ENCODE measurements at regions not wholly inside any gene's neighbourhood (a gene's known extent, or its start where the extent isn't known, plus 50 kb on each side); places are given as distances from the start of the nearest gene placed in this dataset.

- TF ChIP-seq POLR2A (IDR thresholded peaks at IDR 0.05) = no peak
- TF ChIP-seq POLR2AphosphoS5 (IDR thresholded peaks at IDR 0.05) = no peak
- TF ChIP-seq, protein P1, sequence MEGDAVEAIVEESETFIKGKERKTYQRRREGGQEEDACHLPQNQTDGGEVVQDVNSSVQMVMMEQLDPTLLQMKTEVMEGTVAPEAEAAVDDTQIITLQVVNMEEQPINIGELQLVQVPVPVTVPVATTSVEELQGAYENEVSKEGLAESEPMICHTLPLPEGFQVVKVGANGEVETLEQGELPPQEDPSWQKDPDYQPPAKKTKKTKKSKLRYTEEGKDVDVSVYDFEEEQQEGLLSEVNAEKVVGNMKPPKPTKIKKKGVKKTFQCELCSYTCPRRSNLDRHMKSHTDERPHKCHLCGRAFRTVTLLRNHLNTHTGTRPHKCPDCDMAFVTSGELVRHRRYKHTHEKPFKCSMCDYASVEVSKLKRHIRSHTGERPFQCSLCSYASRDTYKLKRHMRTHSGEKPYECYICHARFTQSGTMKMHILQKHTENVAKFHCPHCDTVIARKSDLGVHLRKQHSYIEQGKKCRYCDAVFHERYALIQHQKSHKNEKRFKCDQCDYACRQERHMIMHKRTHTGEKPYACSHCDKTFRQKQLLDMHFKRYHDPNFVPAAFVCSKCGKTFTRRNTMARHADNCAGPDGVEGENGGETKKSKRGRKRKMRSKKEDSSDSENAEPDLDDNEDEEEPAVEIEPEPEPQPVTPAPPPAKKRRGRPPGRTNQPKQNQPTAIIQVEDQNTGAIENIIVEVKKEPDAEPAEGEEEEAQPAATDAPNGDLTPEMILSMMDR (IDR thresholded peaks at IDR 0.05) = no peak
Measured at GRCh38 chr14:98114946-98115345, 1157.1 kb downstream of the BCL11B start.

Data from breast epithelium (tissue), 3 donors.